HG03060 (cell line): ENCODE measurements at regions not wholly inside any gene's neighbourhood (a gene's known extent, or its start where the extent isn't known, plus 50 kb on each side); places are given as distances from the start of the nearest gene placed in this dataset.

ENCODE experiments used
- ATAC-seq: cut with Tn5 transposase; IDR thresholded peaks from one replicate; pipeline ENCODE4 v1.9.1; 2021; ENCODE audit warnings: low read depth, moderate number of reproducible peaks; ENCODE audit not compliant: unreplicated experiment

DNA sequence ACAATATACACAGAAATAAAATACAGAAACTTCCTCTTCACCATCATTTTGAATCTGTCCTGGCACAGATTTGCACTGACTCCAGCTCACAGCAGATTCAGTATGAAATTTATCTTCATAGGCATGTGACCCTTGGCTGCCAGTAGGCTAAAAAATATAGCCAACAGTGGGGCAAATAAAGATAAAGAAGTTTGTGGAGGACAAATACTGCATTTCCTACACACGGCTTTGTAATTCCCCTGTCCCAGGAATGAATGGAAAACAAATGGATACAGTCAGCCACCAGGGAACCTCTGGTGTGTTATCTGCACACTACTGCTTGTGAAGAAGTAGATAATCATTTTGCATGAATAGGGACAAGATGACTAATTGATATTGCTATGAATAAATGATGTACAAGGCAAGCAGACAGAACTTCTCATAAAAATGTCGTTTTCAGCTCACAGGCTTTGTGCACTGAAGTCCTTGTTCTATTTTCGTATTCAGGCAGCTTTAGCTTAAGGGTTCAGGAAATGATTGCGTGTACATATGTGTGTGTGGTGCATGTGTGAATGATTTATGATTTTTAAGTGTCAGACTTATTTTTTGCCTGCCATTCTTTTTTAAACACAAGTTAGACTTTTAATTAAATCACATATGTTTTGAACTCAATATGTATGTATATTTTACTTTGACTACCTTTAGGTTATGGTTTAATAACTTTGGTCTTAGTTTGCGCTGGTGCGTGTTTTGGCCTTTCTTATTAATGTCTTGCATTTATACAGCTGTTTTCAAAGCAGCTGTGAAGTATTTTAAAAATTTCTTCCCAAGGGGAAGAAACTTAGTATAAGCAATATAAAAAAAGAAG, 543.8 kb upstream of the JAG1 start:
- no peak for ATAC-seq

DNA sequence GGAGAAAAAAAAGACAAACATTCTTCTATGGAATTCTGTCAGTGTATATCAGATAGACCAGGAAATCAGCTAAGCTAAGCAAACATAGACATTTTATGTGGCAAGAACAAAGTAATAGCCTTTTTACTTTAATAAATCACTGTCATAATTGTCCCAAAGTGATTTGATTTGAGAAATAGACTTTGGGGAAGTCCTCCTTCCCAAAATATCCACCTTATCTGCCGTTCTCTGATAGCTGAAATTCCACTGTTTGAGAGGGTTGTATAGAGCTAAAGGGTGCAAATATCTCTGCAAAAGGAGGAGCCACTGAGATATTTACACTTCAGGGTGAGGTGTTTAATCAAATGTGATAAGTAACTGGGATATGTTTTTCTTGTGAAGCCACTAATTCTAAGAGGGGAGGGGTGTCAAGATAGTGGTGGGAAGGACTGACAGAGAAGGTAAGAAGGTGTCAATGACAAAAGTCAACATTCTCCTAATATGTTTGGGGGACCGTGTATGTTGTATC, 544.4 kb upstream of the JAG1 start:
- ATAC-seq: no peak

DNA sequence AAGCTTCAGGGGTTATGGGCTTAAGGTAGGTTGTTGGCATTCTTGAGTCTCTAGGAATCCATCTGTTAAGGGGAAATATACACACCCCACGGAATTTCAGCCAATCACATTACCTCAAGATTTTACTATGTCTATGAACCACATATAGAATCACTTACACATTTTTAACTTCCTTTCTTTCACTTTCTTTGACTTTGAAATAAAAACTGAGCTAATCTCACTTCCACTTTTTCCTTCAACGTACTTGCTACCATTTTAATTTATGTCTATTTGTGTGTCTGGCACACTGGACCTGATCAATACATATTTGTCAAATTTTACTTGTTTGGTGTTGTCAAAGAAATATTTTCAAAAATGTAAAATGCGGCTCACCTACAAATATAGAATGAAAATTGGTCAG, 545.4 kb upstream of the JAG1 start:
- no peak for ATAC-seq

DNA sequence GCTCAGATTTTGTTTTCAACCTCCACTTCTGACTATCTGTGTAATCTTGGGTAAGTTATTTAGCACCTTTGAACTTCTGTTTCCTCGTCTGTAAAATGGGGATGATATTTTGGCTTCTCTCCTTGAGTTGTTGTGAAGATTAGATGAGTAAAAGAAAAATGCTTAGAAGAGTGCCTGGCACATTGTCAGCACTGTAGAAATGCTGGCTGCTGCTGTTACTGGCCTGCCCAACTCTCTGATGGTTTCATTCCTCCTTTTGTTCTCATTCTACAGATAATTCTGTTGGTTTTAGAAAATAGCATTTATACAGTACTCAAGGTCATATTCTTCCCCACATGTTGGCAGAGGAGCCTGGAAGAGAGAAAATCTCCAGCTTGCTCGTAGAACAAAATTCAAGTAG, 547.2 kb upstream of the JAG1 start:
- no peak for ATAC-seq

DNA sequence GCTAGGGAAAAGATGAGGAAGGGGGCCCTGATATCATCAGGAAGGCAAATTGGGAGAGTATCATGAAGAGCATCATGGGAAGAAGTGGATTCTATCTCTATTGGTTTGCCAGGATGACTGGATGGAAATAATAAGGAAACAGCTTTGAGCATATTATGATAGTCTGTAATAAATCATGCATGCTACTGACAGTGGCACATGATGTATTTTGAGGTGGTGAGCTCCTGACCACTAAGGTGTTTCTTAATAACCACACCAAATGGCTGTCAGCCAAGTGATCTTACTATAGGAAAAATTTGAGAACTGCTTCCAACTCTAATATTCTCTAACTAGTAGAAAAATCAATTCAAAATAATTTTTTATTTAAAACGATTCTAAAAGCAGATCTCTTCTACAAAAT, 548.4 kb upstream of the JAG1 start:
- no peak for ATAC-seq

DNA sequence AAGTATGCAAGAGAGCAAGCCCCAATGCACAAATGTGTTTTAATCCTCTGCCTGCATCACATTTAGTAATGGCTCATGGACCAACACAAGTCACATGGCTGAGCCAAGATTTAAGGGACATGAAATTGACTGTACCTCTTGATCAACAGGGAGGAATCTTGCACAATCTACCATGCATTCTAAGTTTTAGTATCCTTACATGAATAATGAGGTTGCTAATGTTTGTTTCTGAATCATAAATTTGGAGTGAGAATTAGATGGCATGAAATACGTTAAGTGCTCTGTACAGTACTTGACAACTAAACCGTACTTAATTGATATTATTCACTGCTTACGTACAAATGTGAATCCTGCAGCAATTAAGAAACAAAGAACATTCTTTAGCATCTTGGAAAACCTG, 553.8 kb upstream of the JAG1 start:
- ATAC-seq: no peak

DNA sequence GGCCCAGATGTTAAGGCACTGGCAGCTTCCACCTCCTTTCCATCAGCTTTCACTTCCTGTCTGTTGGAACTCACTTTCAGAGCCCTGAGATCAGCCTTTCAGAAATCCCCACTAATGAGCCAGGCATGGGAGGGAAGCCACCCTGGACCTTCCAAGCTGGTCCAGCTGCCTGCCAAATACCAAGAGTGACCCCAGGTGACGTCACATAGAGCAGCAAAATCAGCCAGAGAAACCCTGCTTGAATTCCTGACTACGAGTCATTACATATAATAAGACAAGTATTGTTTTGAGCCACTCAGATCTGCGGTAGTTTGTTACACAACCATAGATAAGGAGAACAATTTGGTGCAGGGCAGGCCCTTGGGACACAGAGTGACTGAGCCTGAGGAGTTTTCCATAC, 556.0 kb upstream of the JAG1 start:
- ATAC-seq: no peak

DNA sequence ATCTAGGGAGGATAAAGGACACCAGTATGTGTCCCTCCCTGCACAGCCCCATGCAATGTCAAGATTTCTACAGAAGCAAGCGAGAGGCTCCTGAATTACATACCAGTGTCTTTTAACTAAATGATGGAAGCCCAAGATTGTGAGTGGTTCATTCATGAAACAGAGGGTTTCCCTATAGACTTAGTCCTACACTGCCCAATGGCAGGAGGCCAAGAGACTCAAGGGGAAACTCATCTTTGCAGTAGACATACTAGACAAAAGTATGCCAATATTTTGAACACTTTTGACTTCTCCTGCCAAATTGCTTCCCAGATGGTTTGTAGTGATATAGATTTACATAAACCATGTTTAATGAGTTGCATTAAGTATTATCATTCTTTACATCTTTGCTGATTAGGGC, 557.2 kb upstream of the JAG1 start:
- ATAC-seq: no peak

DNA sequence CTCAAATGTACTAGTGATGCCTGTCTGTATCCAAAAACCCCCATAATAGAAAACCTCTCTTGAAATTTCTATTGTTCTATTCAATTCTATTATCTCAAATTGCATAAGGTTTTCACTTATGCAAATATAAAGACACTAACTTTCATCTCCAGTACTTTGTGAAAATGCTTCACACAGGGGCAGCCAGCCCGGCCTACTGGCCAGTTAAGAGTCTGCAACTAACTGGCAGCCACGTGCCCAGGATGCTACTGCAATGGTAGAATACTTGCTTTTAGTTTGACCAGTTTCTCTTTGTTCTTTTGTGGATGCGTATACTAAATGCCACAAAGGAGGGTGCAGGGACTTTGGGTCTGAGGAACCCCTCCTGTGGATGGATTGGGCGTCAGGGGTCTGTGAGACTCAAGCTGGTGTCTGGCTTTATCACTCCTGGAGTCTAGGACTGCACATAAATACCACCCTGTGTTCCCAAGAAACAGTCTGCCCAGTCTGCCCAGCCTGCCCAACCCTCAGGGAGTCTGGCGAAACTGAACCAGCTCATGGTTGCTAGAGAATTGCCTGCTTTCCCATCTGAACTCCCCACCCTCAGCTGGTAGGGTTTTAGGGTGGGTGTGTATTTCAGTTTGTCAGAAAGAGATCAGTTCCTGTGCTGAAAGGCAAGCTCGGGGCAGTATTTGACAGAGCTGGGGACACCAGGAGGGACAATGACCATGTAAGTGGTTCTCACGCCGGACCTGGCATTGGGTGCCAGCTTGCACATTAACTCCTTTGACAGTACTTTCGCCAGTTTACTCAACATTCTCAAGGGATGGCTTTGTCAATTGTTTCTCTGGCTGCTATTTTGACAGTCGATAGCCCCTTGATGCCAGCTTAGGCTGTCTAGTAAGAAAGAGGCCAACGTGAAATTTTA, 558.2 kb upstream of the JAG1 start:
- ATAC-seq: no peak

DNA sequence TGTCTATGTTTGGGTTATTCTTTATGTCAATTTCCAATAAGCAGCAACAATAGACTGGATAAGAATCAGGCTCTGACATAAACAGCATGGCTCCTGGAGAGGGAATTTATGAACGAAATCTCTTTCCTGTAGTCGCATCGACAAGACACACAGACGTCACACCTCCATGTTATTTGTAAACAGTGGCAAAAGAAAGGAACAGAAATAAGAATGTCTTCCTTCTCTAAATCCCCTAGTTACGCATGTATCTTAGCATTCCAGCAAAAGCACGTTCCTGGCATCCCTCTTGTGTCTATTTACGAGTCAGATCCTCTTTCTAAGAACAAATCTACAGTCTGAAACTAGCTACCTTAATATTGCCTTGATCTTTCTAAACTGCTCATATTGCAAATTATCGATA, 559.1 kb upstream of the JAG1 start:
- no peak for ATAC-seq

DNA sequence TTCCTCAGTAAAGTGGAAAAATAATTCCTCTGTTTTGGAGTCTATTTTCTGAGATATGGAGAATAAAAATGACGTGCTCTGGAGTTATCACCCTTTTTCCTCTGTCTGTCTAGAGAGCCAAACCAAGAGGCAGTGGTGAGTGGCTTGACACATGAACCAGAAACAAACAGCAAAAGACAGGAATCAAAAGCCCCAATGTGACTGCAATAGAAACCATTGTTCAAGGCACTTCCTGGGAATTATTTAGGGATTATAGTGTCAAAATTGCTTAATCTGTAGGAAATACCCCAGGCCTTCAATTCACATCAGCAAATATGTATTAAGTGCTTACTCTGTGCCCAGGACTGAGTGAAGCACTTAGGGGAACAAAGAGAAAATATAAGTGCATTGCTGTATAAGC, 560.4 kb upstream of the JAG1 start:
- ATAC-seq: no peak

DNA sequence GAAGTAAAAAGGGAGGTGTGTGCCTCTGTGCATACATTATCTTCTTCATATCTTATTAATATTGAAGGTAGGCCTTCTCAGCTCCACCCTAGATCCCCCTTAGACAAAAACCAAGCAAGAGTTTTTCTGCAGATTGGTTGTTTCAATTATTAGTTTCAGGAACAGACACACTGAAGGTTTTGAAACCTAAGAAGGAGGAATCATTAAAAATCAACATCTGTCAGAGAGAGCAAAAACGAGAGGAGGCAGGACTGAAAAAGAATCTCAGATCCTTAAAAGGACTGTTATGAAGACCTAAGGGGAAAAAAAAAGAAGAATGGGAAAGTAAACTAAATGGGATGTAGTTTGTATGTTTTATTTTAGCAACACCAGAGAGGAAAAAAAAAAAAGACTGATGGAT, 560.8 kb upstream of the JAG1 start:
- no peak for ATAC-seq

DNA sequence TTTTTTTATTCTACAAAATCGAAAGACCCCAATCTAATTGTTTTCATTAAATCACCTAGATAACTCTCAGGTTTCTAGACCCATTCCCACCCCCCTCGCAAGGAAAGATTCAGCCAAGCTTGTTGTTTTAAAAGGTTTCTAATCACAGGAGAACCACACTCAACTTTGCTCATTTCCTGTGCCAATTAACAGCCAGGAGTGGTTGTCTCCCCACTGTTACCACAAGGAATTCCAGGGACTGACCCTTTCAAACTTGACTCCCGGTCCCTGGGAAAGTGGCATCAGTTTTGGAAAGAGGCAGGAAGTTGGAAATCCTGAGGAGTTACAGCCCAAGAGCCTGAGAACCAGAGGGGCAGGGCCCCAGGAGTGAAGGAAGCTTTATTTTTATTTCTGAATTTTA, 561.3 kb upstream of the JAG1 start:
- ATAC-seq: no peak

DNA sequence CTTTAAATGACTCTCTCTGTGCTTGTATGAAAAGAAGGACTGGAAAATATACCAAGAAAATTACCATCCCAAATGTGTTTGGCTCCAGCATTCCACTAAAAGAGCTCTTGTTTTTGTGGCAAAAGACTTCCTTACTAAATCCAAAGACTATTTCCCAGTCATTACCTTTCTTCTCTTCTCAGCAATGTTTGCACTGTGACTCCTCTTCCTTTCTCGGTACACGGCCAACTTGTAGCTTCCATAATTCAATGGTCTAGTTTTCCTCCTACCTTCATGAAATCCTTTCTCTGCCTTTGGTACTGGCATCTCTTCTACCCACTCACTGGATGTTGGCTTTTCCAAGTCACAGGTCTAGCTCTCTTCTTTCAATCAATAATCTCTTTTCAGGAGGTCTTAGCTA, 568.5 kb upstream of the JAG1 start:
- no peak for ATAC-seq

DNA sequence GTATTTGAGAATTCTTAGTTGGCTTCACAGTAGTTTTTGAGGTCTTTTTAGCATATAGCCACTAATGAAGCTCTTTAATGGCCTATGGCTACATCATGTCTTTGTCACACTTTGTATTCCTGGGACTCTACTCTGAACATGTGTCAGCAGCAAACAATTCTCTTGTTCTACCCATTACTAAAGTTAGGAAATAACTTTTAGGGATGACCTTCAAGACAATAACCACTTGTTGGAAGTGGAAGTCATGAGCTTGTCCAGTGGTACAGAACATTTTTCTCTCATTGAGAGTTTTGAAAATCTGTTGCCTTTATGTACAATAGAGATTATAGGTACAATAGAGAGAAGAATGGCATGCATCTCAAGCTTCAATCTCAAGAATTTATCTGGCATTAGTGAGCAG, 571.6 kb upstream of the JAG1 start:
- ATAC-seq: no peak

DNA sequence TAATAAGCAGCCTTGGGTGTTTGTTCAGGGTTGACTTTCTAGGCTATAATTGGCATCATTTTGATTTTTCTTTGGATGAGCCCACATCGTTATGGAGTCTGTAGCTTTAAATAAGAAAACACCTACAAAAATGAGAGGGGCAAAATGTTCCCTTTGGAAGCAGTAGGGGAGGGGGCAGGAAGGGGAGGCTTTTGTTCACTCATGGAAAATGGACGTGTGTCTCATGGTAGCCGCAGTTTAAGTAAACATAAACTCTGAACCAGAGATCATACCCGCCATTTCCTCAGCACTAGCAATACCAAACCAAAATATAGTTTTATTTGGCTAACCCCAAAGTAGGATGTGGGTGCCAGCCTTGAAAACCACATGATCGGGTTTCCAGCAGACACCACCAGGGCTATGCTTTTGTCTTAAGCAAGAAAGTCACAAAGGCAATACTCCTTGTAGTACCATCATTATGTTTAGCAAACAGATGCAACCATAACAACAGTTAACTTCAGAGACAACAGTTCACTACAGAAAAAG, 572.5 kb upstream of the JAG1 start:
- no peak for ATAC-seq

DNA sequence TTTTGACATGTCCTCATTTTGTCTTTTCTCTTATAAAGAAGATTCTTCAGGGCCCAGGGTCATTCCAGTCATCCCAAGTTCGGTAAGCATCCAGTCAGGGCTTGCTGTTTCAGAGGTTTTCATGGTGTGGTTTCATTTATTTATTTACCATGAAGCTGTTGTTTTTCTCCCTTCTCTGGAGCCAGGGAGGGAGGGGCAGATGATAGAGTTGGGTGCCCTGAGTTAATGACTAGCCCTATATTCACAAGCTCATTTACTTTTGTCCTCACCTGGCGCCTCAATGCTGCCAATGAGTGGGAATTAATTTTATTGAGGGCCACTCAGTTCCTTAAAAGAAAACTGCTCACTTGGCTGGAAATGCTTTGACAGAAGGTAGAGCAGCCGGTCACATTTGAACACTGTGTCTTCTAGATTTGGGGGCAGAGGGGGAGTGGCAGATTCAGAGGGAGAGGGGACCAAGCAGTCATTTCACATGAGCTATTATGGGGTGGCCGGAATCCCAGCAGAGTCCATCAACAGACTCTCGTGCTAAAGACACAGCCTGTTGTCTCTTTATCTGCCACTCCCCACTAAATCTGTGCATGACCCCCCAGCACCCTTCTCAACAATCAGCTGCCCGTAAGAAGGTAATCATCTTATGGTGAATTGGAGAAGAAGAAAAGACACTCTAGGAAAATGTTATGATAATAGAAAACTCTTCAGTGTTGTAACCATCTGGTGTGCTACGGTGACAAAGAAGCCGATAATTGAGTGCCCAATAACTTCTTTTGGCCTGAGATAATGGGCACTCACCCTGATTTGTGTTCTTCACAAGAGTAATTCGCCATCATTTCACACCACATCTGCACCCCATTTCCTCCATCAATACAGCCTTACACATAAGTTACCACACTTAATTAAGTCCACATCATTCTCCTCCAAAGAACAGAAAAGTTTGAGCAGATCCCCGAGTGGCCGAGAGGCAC, 573.5 kb upstream of the JAG1 start:
- no peak for ATAC-seq

DNA sequence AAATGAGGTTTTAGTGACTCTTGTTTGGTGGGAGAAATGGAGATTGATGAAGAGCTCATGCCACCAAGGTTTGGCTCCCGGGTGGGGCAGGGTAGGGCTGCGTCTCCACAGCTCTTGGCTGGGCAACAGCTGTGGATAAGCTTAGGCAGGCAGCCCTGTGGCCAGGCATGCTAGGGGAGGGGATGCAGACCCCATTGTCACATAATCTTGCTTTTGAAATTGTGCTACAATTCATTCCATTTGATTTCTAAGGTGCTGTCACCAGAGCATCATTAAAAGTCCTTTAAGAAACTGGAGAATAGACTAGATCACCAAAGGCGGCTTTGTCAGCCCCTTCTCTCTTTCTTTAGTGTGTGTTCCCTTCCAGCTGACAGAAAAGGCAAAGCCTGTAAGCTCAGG, 574.2 kb upstream of the JAG1 start:
- ATAC-seq: no peak

DNA sequence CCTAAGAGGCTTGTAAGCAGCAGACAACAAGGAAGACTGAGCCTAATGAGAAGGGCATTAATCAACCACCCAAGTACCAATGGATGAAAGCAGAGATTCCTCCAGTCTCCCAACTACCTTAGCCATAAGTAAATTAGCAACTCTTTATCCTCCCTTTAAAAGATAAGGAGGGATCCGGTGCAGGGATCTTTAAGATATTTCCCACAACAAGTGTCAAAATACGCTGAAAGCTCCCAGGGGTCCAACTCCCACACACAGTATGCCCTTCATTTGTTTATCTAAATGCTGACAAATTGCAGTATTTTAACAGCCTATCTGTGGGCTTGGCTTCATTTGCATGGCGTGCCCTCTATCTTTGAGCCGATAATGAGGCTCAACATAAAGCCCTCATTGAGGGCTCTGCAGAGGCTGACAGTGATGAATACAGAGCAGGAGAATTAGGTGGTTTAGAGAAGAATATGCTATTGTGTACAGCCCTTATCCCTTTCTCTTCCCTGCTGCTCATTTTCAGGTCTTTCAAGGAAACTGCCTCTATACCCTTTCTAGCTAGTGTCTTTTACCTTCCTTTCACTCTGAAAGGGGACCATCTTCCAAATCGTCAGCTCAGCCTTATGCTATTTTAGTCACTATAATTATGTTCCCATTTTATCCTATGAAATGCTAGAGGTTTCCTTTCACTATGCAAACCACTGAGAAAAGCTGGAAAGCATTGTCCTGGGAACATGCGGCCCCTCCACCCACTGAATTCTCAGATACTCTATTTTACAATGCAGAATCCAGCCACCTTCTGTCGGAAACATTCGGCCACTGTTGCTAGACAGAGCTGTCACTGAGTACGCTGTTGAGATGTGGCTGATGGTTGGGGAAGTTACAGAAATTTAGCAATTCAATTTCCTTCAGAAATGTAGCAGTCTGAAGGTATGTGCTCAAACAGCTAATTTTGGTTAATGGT, 575.2 kb upstream of the JAG1 start:
- no peak for ATAC-seq
